Heart left ventricle (tissue), 16 donors: ENCODE measurements at regions not wholly inside any gene's neighbourhood (a gene's known extent, or its start where the extent isn't known, plus 50 kb on each side); places are given as distances from the start of the nearest gene placed in this dataset.

Source experiments
- ATAC-seq, 4 donors: fragments of 200-7000 bp; cut with Tn5 transposase; one replicate each; pipeline ENCODE4 v1.9.1; 2020 to 2022; ENCODE audit warnings: moderate library complexity in 4 of 4, mild to moderate bottlenecking in 3 of 4, moderate number of reproducible peaks in 1 of 4
- DNase-seq, 5 donors: peaks; one replicate each; pipeline ENCODE4 v3.0.0-alpha.2; 2020
- H3K27ac ChIP-seq, 12 donors: fragments of 200-600 bp; sonication (generic) in 4 of 12; one replicate each; pipeline versions ENCODE4 v1.5.0 to v1.8.0; 2016 to 2022; ENCODE audit warnings: mild to moderate bottlenecking in 2 of 12
- H3K27me3 ChIP-seq, 9 donors: fragments of 200-600 bp; sonication (generic) in 2 of 9; one replicate each; pipeline versions ENCODE4 v1.5.1 to v1.8.0; 2016 to 2022; ENCODE audit warnings: mild to moderate bottlenecking in 3 of 9
- H3K36me3 ChIP-seq, 9 donors: fragments of 200-600 bp; sonication (generic) in 2 of 9; one replicate each; pipeline versions ENCODE4 v1.5.0 to v1.8.0; 2018 to 2022; ENCODE audit warnings: mild to moderate bottlenecking in 2 of 9
- H3K4me1 ChIP-seq, 12 donors: fragments of 200-600 bp; sonication (generic) in 4 of 12; one replicate each; pipeline versions ENCODE4 v1.5.0 to v1.8.0; 2016 to 2022; ENCODE audit warnings: mild to moderate bottlenecking in 3 of 12
- H3K4me3 ChIP-seq, 12 donors: fragments of 200-600 bp; sonication (generic) in 4 of 12; one replicate each; pipeline versions ENCODE4 v1.5.0 to v1.8.0; 2017 to 2022; ENCODE audit warnings: mild to moderate bottlenecking in 9 of 12, moderate library complexity in 4 of 12
- H3K9me3 ChIP-seq, 12 donors: fragments of 200-600 bp; sonication (generic) in 4 of 12; one replicate each; pipeline versions ENCODE4 v1.5.0 to v1.8.0; 2016 to 2022; ENCODE audit warnings: mild to moderate bottlenecking in 1 of 12
- CTCF ChIP-seq, 12 donors: fragments of 200-600 bp; sonication (generic) in 4 of 12; IDR thresholded peaks; one replicate each; pipeline versions ENCODE4 v1.5.0 to v1.8.0; 2018 to 2022; ENCODE audit warnings: antibody characterized with exemption in 12 of 12, mild to moderate bottlenecking in 5 of 12
- POLR2A ChIP-seq, 2 donors: fragments of 450-650 bp; IDR thresholded peaks; one replicate each; pipeline ENCODE4 v1.6.1; 2017; ENCODE audit warnings: antibody characterized with exemption in 2 of 2, mild to moderate bottlenecking in 2 of 2, moderate library complexity in 2 of 2
- WGBS, 4 donors: extraction: QIAGEN DNeasy Blood & Tissue Kit in 2 of 4; methylation state at CpG; one replicate each; pipeline versions ENCODE4 v1.1.5 to v1.1.7; 2013 to 2018; 5-methylcytosine and 5-hydroxymethylcytosine counted together
- intact Hi-C, 10 donors: fragments of 100-400 bp; cut with DNase I; formaldehyde crosslinking; loops; one replicate each; pipeline versions ENCODE4 v1.11.1 to v1.14.2; 2022
- donor health status: ischemic (EF 13 %, LVEDD 7.1; RV severe dilation, severe dysfunction).
- donor health status: healthy with polysubstance abuse.
- donor health status: DM: no; HTN: yes; CAD: no.
- donor health status: DM: no; HTN: no; CAD: no.
- donor health status: ischemic (EF 25% LVEDD 6.9; RV normal size, moderate dysfunction).
- donor health status: ischemic (EF 25% LVEDD 5.7; RV mildly dilated, moderate dysfunction).
- donor health status: healthy.
- donor health status: DM: yes; HTN: yes; CAD: no.
- donor health status: ischemic (EF 35%, LVEDD 5.7; RV mildly dilated, moderate dysfunction).
- donor health status: nonischemic (EF 11% LVEDD 7.7; RV severe dilation, severe dysfunction).
- donor health status: DM: yes; HTN: yes; CAD: no.
- donor health status: PGD.
- donor health status: ischemic (EF 29% LVEDD 5.4; RV normal size, mild dysfunction).
- donor health status: nonischemic (EF 23%, LVEDD 6.1; RV moderate dilation, normal function).

GRCh38 chr4:138875891-138876608 is 139.5 kb upstream of the NOCT start:
- Histone ChIP-seq H3K27ac (no peak overlapping the region), H3K27me3 (peaks cover 0 to 10% (median 0%) of the 10 kb centered on the region in 9 donors), H3K9me3 (no peaks in the 10 kb centered on the region), H3K4me3 (no peak overlapping the region), H3K4me1 (peaks cover 0 to 4% (median 0%) of the 10 kb centered on the region in 12 donors), H3K36me3 (no peaks in the 10 kb centered on the region)
- DNase-seq: no peak
- WGBS, 4 donors: 69 to 83% (median 73%) methylated on average over 10 of the region's 10 CpGs
- ATAC-seq: no peak
- intact Hi-C loops: loop anchor here in 4 of 10 donors (10.0 kb wide), 5 partner anchors 191 to 1751 kb away; no protein-coding TSS in a partner anchor
- TF ChIP-seq POLR2A (IDR thresholded peaks at IDR 0.05): no peak
- no peak for TF ChIP-seq CTCF (IDR thresholded peaks at IDR 0.05)

GRCh38 chr4:138871555-138871875 is 144.1 kb upstream of the NOCT start:
- intact Hi-C loops: loop anchor here in 9 of 10 donors (1.0 to 10.0 kb wide), 11 partner anchors 48 to 1747 kb away; no protein-coding TSS in a partner anchor
- ATAC-seq: no peak
- H3K4me1 ChIP-seq: peaks cover 0 to 8% (median 0%) of the 10 kb centered on the region in 12 donors
- H3K9me3 ChIP-seq: no peaks in the 10 kb centered on the region
- TF ChIP-seq CTCF (IDR thresholded peaks at IDR 0.05) (no peak), POLR2A (IDR thresholded peaks at IDR 0.05) (no peak)
- H3K4me3 ChIP-seq: no peak overlapping the region
- peaks cover 0 to 14% (median 0%) of the 10 kb centered on the region in 9 donors for H3K27me3 ChIP-seq
- WGBS, 4 donors: 71 to 77% (median 74%) methylated on average over 11 of the region's 11 CpGs
- no peak overlapping the region for H3K27ac ChIP-seq
- DNase-seq: no peak
- no peaks in the 10 kb centered on the region for H3K36me3 ChIP-seq

GRCh38 chr4:138870737-138871554 is 144.6 kb upstream of the NOCT start:
- no peak for TF ChIP-seq POLR2A (IDR thresholded peaks at IDR 0.05)
- peak; percentile 73 to 91 (median 84) for TF ChIP-seq CTCF (IDR thresholded peaks at IDR 0.05)
- peak in 3 of 4 donors; percentile 57 to 68 (median 68) for ATAC-seq
- intact Hi-C loops: loop anchor here in 9 of 10 donors (1.0 to 10.0 kb wide), 11 partner anchors 48 to 1746 kb away; no protein-coding TSS in a partner anchor
- Histone ChIP-seq H3K27me3 (peaks cover 0 to 14% (median 0%) of the 10 kb centered on the region in 9 donors), H3K4me1 (peaks cover 0 to 8% (median 0%) of the 10 kb centered on the region in 12 donors), H3K4me3 (no peak overlapping the region), H3K9me3 (no peaks in the 10 kb centered on the region), H3K27ac (no peak overlapping the region), H3K36me3 (no peaks in the 10 kb centered on the region)
- peak in 4 of 5 donors; percentile 31 to 56 (median 41) for DNase-seq
- 6 to 9% (median 8%) methylated on average over 9 of the region's 9 CpGs for WGBS, 4 donors

GRCh38 chr4:138869631-138870030 is 145.9 kb upstream of the NOCT start:
- no peaks in the 10 kb centered on the region for H3K9me3 ChIP-seq
- H3K4me1 ChIP-seq: peaks cover 0 to 8% (median 0%) of the 10 kb centered on the region in 12 donors
- no peak overlapping the region for H3K4me3 ChIP-seq
- DNase-seq: peak in 3 of 5 donors; percentile 22 to 70 (median 37)
- H3K36me3 ChIP-seq: no peaks in the 10 kb centered on the region
- H3K27ac ChIP-seq: no peak overlapping the region
- H3K27me3 ChIP-seq: peaks cover 0 to 14% (median 0%) of the 10 kb centered on the region in 9 donors
- no peak for TF ChIP-seq POLR2A (IDR thresholded peaks at IDR 0.05)
- TF ChIP-seq CTCF (IDR thresholded peaks at IDR 0.05): no peak
- peak; percentile 63 to 85 (median 80) for ATAC-seq
- intact Hi-C loops: loop anchor here (5.0 to 10.0 kb wide), 11 partner anchors 182 to 1745 kb away; no protein-coding TSS in a partner anchor
